Ovary (tissue), 7 donors: ENCODE measurements at regions not wholly inside any gene's neighbourhood (a gene's known extent, or its start where the extent isn't known, plus 50 kb on each side); places are given as distances from the start of the nearest gene placed in this dataset.

Experiments used
- DNase-seq, 5 donors: peaks; one replicate each; pipeline ENCODE4 v3.0.0-alpha.2; 2019 to 2020
- H3K27ac ChIP-seq, 2 donors: fragments of 200-600 bp; one replicate each; pipeline versions ENCODE4 v1.5.1 to v1.8.0; 2019 to 2022
- H3K27me3 ChIP-seq: fragments of 200-600 bp; one replicate; pipeline ENCODE4 v1.8.0; 2022
- H3K36me3 ChIP-seq: fragments of 200-600 bp; sonication (generic); one replicate; pipeline ENCODE4 v1.5.1; 2019
- H3K4me1 ChIP-seq: one replicate; pipeline ENCODE4 v1.8.1; 2013; ENCODE audit warnings: mild to moderate bottlenecking, moderate library complexity; ENCODE audit not compliant: insufficient read depth
- H3K4me3 ChIP-seq: fragments of 200-600 bp; sonication (generic); one replicate; pipeline ENCODE4 v1.5.1; 2017
- H3K9me3 ChIP-seq, 2 donors: fragments of 200-600 bp in 1 of 2; sonication (generic) in 1 of 2; one replicate each; pipeline versions ENCODE4 v1.5.1 to v1.8.1; 2013 to 2019; ENCODE audit warnings: mild to moderate bottlenecking in 1 of 2, moderate library complexity in 1 of 2
- EP300 ChIP-seq: sonication (generic); formaldehyde crosslinking; IDR thresholded peaks from one replicate; pipeline ENCODE4 v1.6.1; 2017; ENCODE audit warnings: antibody characterized with exemption
- POLR2A ChIP-seq: fragments of 450-650 bp; IDR thresholded peaks from one replicate; pipeline ENCODE4 v1.6.1; 2017; ENCODE audit warnings: antibody characterized with exemption, mild to moderate bottlenecking, moderate library complexity
- WGBS, 3 donors: extraction: QIAGEN DNeasy Blood & Tissue Kit in 1 of 3; methylation state at CpG; one replicate each; pipeline versions ENCODE4 v1.1.5 to v1.1.7; 2013 to 2017; 5-methylcytosine and 5-hydroxymethylcytosine counted together
- intact Hi-C, 4 donors: fragments of 100-400 bp; cut with DNase I; formaldehyde crosslinking; loops; one replicate each; pipeline versions ENCODE4 v1.11.0 to v1.15.1; 2022 to 2023
- TF ChIP-seq, protein P1 (sequence below), 3 donors: fragments of 450-650 bp in 2 of 3; fragments of 200-600 bp in 1 of 3; IDR thresholded peaks; one replicate each; pipeline versions ENCODE4 v1.5.1 to v1.8.0; 2016 to 2022; ENCODE audit warnings: antibody characterized with exemption in 3 of 3, mild to moderate bottlenecking in 1 of 3
- donor health status: DM: no; HTN: no; CAD: no; lungs with moderate emphysema.
- donor health status: DM: no; HTN: no; CAD: no.
- donor health status: Bipolar disorder and iron deficiency.
- donor health status: DM: no; HTN: no; CAD: no.
- donor health status: DM: yes; HTN: yes; CAD: no.

DNA sequence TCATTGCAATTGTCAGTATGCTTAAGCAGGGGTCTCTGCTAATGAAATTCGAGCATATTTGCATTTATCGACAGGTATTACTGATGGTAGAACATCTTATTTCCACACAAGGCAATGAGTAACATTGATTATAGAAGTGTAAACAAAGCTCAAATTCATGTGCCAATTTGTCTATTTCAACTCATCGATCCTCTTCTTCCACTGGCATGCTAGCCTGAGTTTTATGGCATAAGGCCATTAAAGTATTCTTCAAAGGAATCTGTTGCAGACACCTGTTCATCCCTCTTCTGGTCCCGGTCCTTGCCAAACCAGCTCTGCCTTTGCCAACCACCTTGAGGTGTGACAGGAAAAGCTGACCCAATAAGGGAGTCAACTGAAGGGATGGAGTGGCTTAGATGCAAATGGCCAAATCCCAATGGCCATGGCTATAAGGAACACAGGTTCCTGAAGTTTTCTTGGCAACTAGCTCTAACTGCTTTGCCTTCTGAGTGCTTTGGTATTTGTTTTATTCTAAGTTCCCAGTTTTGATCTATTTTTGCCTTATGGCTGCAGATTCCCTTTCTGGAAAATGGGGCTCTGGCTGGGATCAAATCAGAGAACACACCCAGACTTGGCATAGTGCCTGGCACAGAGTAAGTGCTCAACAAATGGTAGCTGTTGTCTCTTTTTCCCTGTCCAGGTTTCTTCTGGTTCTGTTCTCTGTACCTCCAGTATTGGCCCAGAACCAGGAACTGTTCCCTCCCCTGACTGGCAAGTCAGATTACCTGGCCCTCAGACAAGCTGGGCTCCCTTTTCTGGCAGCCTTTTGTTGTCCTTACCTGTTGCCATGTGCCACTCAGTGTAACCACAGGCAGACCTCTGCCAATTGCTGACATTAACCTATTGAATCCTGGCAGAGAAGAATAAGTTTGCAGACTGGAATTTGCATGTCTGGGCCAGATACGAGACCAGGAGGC is 63.1 kb downstream of the RTL9 start:
- Histone ChIP-seq H3K27ac (no peak overlapping the region), H3K4me1 (no peaks in the 10 kb centered on the region), H3K4me3 (no peak overlapping the region), H3K36me3 (no peaks in the 10 kb centered on the region), H3K9me3 (no peaks in the 10 kb centered on the region), H3K27me3 (no peaks in the 10 kb centered on the region)
- DNase-seq = no peak
- TF ChIP-seq POLR2A (no peak), EP300 (no peak)
- TF ChIP-seq, protein P1, sequence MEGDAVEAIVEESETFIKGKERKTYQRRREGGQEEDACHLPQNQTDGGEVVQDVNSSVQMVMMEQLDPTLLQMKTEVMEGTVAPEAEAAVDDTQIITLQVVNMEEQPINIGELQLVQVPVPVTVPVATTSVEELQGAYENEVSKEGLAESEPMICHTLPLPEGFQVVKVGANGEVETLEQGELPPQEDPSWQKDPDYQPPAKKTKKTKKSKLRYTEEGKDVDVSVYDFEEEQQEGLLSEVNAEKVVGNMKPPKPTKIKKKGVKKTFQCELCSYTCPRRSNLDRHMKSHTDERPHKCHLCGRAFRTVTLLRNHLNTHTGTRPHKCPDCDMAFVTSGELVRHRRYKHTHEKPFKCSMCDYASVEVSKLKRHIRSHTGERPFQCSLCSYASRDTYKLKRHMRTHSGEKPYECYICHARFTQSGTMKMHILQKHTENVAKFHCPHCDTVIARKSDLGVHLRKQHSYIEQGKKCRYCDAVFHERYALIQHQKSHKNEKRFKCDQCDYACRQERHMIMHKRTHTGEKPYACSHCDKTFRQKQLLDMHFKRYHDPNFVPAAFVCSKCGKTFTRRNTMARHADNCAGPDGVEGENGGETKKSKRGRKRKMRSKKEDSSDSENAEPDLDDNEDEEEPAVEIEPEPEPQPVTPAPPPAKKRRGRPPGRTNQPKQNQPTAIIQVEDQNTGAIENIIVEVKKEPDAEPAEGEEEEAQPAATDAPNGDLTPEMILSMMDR (IDR thresholded peaks at IDR 0.05) = no peak
- WGBS, 3 donors = 78 to 90% (median 84%) methylated on average over 5 of the region's 5 CpGs
- intact Hi-C loops = no loop called here

DNA sequence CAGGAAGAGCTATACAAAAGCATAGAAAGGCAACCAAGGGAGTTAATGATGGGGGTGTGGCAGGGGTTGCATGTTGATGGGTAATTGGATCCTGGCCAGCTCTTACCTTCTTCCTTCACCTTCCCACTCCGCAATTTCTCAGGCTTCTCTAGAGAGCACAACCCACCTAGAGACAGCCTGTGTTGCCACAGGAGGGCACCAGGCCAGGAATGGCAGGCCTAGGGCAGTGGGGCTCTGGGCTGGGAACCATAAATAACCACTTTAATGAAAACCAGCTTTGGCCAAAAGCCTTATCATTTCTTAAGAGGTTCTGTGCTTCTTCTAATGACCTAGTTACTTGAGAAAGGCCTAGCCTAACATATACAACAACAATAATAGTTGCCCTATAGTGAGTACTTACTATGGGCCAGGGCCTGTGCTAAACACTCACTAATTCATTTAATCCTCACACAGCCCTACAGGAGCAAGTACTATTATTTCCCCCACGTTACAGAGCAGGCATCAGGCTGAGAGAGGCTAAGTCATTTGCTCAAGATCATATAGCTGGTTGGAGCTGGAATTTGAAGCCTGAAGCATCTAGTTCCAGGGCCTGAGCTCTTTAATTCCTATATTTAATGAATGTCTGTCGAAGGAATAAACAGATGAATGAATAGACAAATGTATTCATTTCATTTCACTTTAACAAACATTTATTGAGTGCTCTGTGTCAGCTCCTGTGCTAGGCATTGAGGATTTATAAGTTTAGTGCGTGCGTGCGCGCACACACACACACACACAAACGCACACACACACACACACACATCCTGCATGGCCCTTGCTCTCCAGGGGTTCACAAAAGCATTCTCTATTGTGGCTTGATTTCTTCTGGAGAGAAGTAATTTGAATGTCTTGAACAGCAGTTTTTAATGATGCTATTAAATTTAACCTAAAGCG is 66.8 kb downstream of the RTL9 start:
- WGBS, 3 donors = 78 to 83% (median 81%) methylated on average over 9 of the region's 9 CpGs
- H3K27ac ChIP-seq = no peak overlapping the region
- H3K4me3 ChIP-seq = no peak overlapping the region
- DNase-seq = no peak
- no peaks in the 10 kb centered on the region for H3K9me3 ChIP-seq
- H3K36me3 ChIP-seq = no peaks in the 10 kb centered on the region
- intact Hi-C loops = no loop called here
- no peaks in the 10 kb centered on the region for H3K27me3 ChIP-seq
- no peaks in the 10 kb centered on the region for H3K4me1 ChIP-seq
- TF ChIP-seq, protein P1 (IDR thresholded peaks at IDR 0.05) = no peak
- no peak for TF ChIP-seq POLR2A
- TF ChIP-seq EP300 = no peak

DNA sequence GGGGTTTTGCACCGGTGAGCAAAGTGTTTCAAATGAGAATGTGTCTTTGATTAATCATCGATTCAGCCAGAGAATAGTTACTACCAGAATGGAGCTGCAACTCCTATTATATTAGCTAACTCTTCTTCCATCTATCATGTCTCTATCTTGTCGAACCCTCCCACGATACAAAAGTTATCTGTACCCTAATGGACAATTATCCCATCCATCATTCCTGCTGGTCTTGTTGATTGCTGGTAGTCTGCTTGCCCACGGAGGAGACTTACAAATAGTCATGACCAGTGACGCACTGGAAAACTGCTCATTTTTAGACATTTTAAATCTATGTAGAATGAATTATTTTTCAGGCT is 67.5 kb downstream of the RTL9 start:
- no peak overlapping the region for H3K4me3 ChIP-seq
- no peaks in the 10 kb centered on the region for H3K27me3 ChIP-seq
- WGBS, 3 donors = 71 to 77% (median 76%) methylated on average over 6 of the region's 6 CpGs
- intact Hi-C loops = no loop called here
- no peaks in the 10 kb centered on the region for H3K4me1 ChIP-seq
- no peaks in the 10 kb centered on the region for H3K9me3 ChIP-seq
- TF ChIP-seq POLR2A (no peak), EP300 (no peak)
- TF ChIP-seq, protein P1 (IDR thresholded peaks at IDR 0.05) = no peak
- H3K36me3 ChIP-seq = no peaks in the 10 kb centered on the region
- H3K27ac ChIP-seq = no peak overlapping the region
- no peak for DNase-seq

DNA sequence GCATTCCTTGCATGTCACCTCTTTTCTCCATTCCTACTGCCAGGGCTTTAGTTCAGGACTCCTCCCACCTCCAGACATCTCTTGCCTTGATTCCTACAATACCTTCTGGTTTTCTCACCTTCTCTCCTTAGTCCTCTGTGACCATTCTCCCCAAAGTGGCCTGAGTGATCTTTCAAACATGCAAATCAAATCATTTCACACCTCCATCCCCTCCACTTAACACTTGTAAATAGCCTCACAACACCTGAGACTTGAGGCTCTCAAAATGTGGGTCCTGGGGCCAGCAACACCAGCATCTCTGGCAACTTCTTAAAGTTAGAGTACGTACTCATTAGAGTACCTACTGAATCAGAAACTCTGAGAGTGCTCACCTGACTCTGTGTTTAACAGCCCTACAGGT is 68.4 kb downstream of the RTL9 start:
- intact Hi-C loops = no loop called here
- no peaks in the 10 kb centered on the region for H3K4me1 ChIP-seq
- H3K36me3 ChIP-seq = no peaks in the 10 kb centered on the region
- H3K27me3 ChIP-seq = no peaks in the 10 kb centered on the region
- H3K9me3 ChIP-seq = no peaks in the 10 kb centered on the region
- H3K27ac ChIP-seq = no peak overlapping the region
- DNase-seq = no peak
- TF ChIP-seq EP300 (no peak), POLR2A (no peak)
- TF ChIP-seq, protein P1 (IDR thresholded peaks at IDR 0.05) = no peak
- WGBS, 3 donors = 76 to 86% (median 81%) methylated on average over 1 of the region's 1 CpG
- H3K4me3 ChIP-seq = no peak overlapping the region
